SK-N-SH (cell line): ENCODE measurements at regions not wholly inside any gene's neighbourhood (a gene's known extent, or its start where the extent isn't known, plus 50 kb on each side); places are given as distances from the start of the nearest gene placed in this dataset.

Experiments used
- CTCF ChIA-PET: fragments of 300-600, 350-600 bp; formaldehyde crosslinking; extraction: SDS; loops from one replicate; lab custom pipeline; 2021; lab: Yijun Ruan, JAX
- POLR2A ChIA-PET: fragments of 350-600 bp; sonication (Branson Sonifier 250); formaldehyde crosslinking; extraction: SDS; loops from one replicate; lab custom pipeline; 2020; ENCODE audit warnings: antibody characterized with exemption, inconsistent platforms; lab: Yijun Ruan, JAX
- DNase-seq: peaks from one replicate; pipeline ENCODE4 v3.0.0; 2012
- H2AFZ ChIP-seq: fragments of 200-600 bp; sonication (generic); 2 replicates; pipeline ENCODE4 v1.8.1; 2016; ENCODE audit warnings: antibody characterized with exemption, mild to moderate bottlenecking, low read depth
- H3F3A ChIP-seq: fragments of 200-600 bp; sonication (generic); replicated peaks from 2 replicates; pipeline ENCODE3; 2016; ENCODE audit warnings: antibody characterized with exemption, mild to moderate bottlenecking; ENCODE audit not compliant: insufficient read depth
- H3K27ac ChIP-seq, 2 experiments: fragments of 200-500 bp in 1 of 2; fragments of 200-600 bp in 1 of 2; sonication (Bioruptor generic) in 1 of 2; sonication (generic), shearing (Covaris generic) in 1 of 2; 2 replicates each; pipeline versions ENCODE4 v1.5.1 to v1.6.1; 2014 to 2016; ENCODE audit warnings: low read depth in 2 of 2, inconsistent platforms in 1 of 2, low read length in 1 of 2, mild to moderate bottlenecking in 1 of 2, mixed read lengths in 1 of 2
- H3K27me3 ChIP-seq: fragments of 200-600 bp; sonication (generic), shearing (Covaris generic); 2 replicates; pipeline ENCODE4 v1.6.1; 2016; ENCODE audit warnings: mixed run types; ENCODE audit not compliant: insufficient read depth
- H3K36me3 ChIP-seq, 2 experiments: fragments of 200-500 bp in 1 of 2; fragments of 200-600 bp in 1 of 2; sonication (Bioruptor generic) in 1 of 2; sonication (generic) in 1 of 2; replicated peaks in 1 of 2; 2 replicates each; pipeline versions ENCODE3 to v1.5.1; 2014 to 2016; ENCODE audit warnings: low read length in 1 of 2, mild to moderate bottlenecking in 1 of 2; ENCODE audit not compliant: insufficient read depth in 2 of 2, control insufficient read depth in 1 of 2
- H3K4me1 ChIP-seq, 2 experiments: fragments of 200-500 bp in 1 of 2; fragments of 200-600 bp in 1 of 2; sonication (Bioruptor generic) in 1 of 2; sonication (generic), shearing (Covaris generic) in 1 of 2; 2 replicates each; pipeline versions ENCODE4 v1.5.1 to v1.6.1; 2014 to 2016; ENCODE audit warnings: low read depth in 1 of 2, low read length in 1 of 2, mixed run types in 1 of 2; ENCODE audit not compliant: insufficient read depth in 2 of 2, control insufficient read depth in 1 of 2
- H3K4me2 ChIP-seq: fragments of 200-600 bp; sonication (generic), shearing (Covaris generic); 2 replicates; pipeline ENCODE4 v1.6.1; 2017; ENCODE audit warnings: mixed run types
- H3K4me3 ChIP-seq, 2 experiments: fragments of 200-500 bp in 1 of 2; fragments of 200-600 bp in 1 of 2; sonication (Bioruptor generic) in 1 of 2; sonication (generic), shearing (Covaris generic) in 1 of 2; 2 replicates each; pipeline versions ENCODE4 v1.5.1 to v1.8.1; 2014 to 2016; ENCODE audit warnings: low read depth in 2 of 2, inconsistent platforms in 1 of 2, low read length in 1 of 2, mild to moderate bottlenecking in 1 of 2, mixed read lengths in 1 of 2, moderate library complexity in 1 of 2
- H3K79me2 ChIP-seq: fragments of 200-600 bp; sonication (generic); 2 replicates; pipeline ENCODE4 v1.8.1; 2017; ENCODE audit warnings: mild to moderate bottlenecking; ENCODE audit not compliant: insufficient read depth
- H3K9ac ChIP-seq: fragments of 200-600 bp; sonication (generic); 2 replicates; pipeline ENCODE4 v1.6.1; 2017; ENCODE audit warnings: mixed run types
- H3K9me2 ChIP-seq: fragments of 200-600 bp; sonication (generic); 2 replicates; pipeline ENCODE4 v1.6.1; 2017; ENCODE audit warnings: mixed run types
- H3K9me3 ChIP-seq: fragments of 200-600 bp; sonication (generic); 2 replicates; pipeline ENCODE4 v1.6.1; 2017; ENCODE audit warnings: mixed run types, mild to moderate bottlenecking, moderate library complexity
- H4K20me1 ChIP-seq: fragments of 200-600 bp; sonication (generic); 2 replicates; pipeline ENCODE4 v1.6.1; 2017; ENCODE audit warnings: mild to moderate bottlenecking, mixed run types; ENCODE audit not compliant: insufficient read depth
- ELF1 ChIP-seq: IDR thresholded peaks from 2 replicates; pipeline ENCODE4 v1.4.0; 2012
- EP300 ChIP-seq, 2 experiments: IDR thresholded peaks; 2 replicates each; pipeline versions ENCODE4 v1.4.0 to v1.6.1; 2012; ENCODE audit warnings: borderline replicate concordance in 1 of 2, low read depth in 1 of 2, low read length in 1 of 2
- FOXM1 ChIP-seq: IDR thresholded peaks from 2 replicates; pipeline ENCODE4 v1.4.0; 2012; ENCODE audit warnings: low read depth, mild to moderate bottlenecking
- IRF3 ChIP-seq: fragments of 150-350 bp; IDR thresholded peaks from 2 replicates; pipeline ENCODE4 v1.6.1; 2016; ENCODE audit warnings: mild to moderate bottlenecking, low read depth, low read length
- MAX ChIP-seq: IDR thresholded peaks from 2 replicates; pipeline ENCODE4 v1.4.0; 2012; ENCODE audit warnings: low read depth
- NFIC ChIP-seq: IDR thresholded peaks from 2 replicates; pipeline ENCODE4 v1.4.0; 2012; ENCODE audit warnings: borderline replicate concordance
- NRF1 ChIP-seq: IDR thresholded peaks from 2 replicates; pipeline ENCODE4 v1.6.1; 2012; ENCODE audit warnings: low read depth, mild to moderate bottlenecking, low read length
- SMC3 ChIP-seq: IDR thresholded peaks from 2 replicates; pipeline ENCODE4 v1.6.1; 2012; ENCODE audit warnings: low read depth, low read length, improper control_type of control experiment
- TAF1 ChIP-seq: IDR thresholded peaks from 2 replicates; pipeline ENCODE4 v1.6.1; 2012; ENCODE audit warnings: low read depth, mild to moderate bottlenecking, low read length, moderate library complexity, borderline replicate concordance
- TCF12 ChIP-seq: IDR thresholded peaks from 2 replicates; pipeline ENCODE4 v1.4.0; 2012
- YY1 ChIP-seq: IDR thresholded peaks from 2 replicates; pipeline ENCODE4 v1.4.0; 2012; ENCODE audit warnings: low read depth, mild to moderate bottlenecking
- WGBS: methylation state at CpG from one replicate; pipeline ENCODE4 v1.1.6; 2017; ENCODE audit warnings: low lambda C conversion rate; 5-methylcytosine and 5-hydroxymethylcytosine counted together

GRCh38 chr13:36769126-36769525 lies 49.9 kb upstream of the RFXAP start:
- Histone ChIP-seq H3K4me1 (no peaks in the 10 kb centered on the region), H3K9me3 (no peaks in the 10 kb centered on the region), H2AFZ (no peak overlapping the region), H3K4me3 (no peak overlapping the region), H3K9ac (no peak overlapping the region), H3K27ac (no peak overlapping the region), H3F3A (no peaks in the 10 kb centered on the region), H3K79me2 (no peaks in the 10 kb centered on the region), H4K20me1 (no peaks in the 10 kb centered on the region), H3K9me2 (no peaks in the 10 kb centered on the region), H3K4me2 (no peak overlapping the region), H3K27me3 (no peaks in the 10 kb centered on the region; the same call in 1 of the 2 replicates), H3K36me3 (no peaks in the 10 kb centered on the region)
- TF ChIP-seq IRF3: no peak
- no peak for TF ChIP-seq SMC3
- no peak for TF ChIP-seq EP300 (IDR thresholded peaks at IDR 0.05; ENCODE audit: borderline replicate concordance in 1 of 2, low read depth in 1 of 2, low read length in 1 of 2)
- TF ChIP-seq FOXM1: no peak
- TF ChIP-seq NFIC: no peak
- no peak for TF ChIP-seq ELF1
- no peak for TF ChIP-seq TAF1
- no peak for TF ChIP-seq TCF12
- no peak for TF ChIP-seq NRF1
- no peak for TF ChIP-seq YY1
- TF ChIP-seq MAX: no peak
- 49% methylated on average over 2 of the region's 2 CpGs for WGBS
- DNase-seq: no peak
- ChIA-PET POLR2A (no interaction called here), CTCF (interaction anchor here (1.8 kb wide), 1 partner anchor 33 kb away, joined by 5 read pairs; no protein-coding TSS in a partner anchor)
